HCT116 (cell line): ENCODE measurements at regions not wholly inside any gene's neighbourhood (a gene's known extent, or its start where the extent isn't known, plus 50 kb on each side); places are given as distances from the start of the nearest gene placed in this dataset.

ENCODE experiments used
- ATAC-seq: fragments of 200-7000 bp; cut with Tn5 transposase; 2 replicates; pipeline ENCODE4 v1.9.1; 2020; ENCODE audit warnings: mild to moderate bottlenecking, moderate library complexity
- BruUV-seq: library from RNA; stranded (reverse); fragments of 400-500 nt; replicated peaks from 2 replicates; lab custom pipeline; 2021; lab: Mats Ljungman, UMichigan
- CTCF ChIA-PET: fragments of 300-600 bp; sonication (Branson Sonifier 250); formaldehyde crosslinking; loops from one replicate; lab custom pipeline; 2021; ENCODE audit warnings: antibody characterized with exemption; lab: Charles Lee
- POLR2A ChIA-PET: fragments of 300-600, 350-600 bp; sonication (Branson Sonifier 250); formaldehyde crosslinking; loops from one replicate; lab custom pipeline; 2021; ENCODE audit warnings: antibody characterized with exemption; lab: Charles Lee
- RAD21 ChIA-PET, 2 experiments: fragments of 300-600 bp; sonication (Branson Sonifier 250); formaldehyde crosslinking; loops; one replicate each; lab custom pipeline; 2023; ENCODE audit warnings: low total read pairs in 2 of 2; ENCODE audit not compliant: uncharacterized antibody in 2 of 2, unreplicated experiment in 2 of 2, low non-redundant PET in 1 of 2; lab: Charles Lee
- DNase-seq: peaks from one replicate; pipeline ENCODE4 v3.0.0-alpha.2; 2010; ENCODE audit warnings: low read depth, low spot score
- H2AFZ ChIP-seq: fragments of 200-600 bp; shearing (Covaris generic), sonication (generic); 2 replicates; pipeline ENCODE4 v1.6.1; 2017; ENCODE audit warnings: low read depth, mixed run types, mixed read lengths, antibody characterized with exemption, low read length; ENCODE audit not compliant: poor library complexity, severe bottlenecking
- H3K27ac ChIP-seq: 2 replicates; pipeline ENCODE4 v1.5.1; 2012; ENCODE audit warnings: low read depth, low read length
- H3K27me3 ChIP-seq: fragments of 200-600 bp; sonication (generic); 2 replicates; pipeline ENCODE4 v1.6.1; 2016; ENCODE audit warnings: mixed run types, low read length, mixed read lengths; ENCODE audit not compliant: insufficient read depth
- H3K36me3 ChIP-seq, 2 experiments: fragments of 200-500 bp in 1 of 2; fragments of 200-600 bp in 1 of 2; sonication (Bioruptor generic) in 1 of 2; sonication (generic) in 1 of 2; 2 replicates each; pipeline versions ENCODE4 v1.5.1 to v1.6.1; 2014 to 2016; ENCODE audit warnings: low read length in 2 of 2, inconsistent platforms in 1 of 2, mixed read lengths in 1 of 2, mixed run types in 1 of 2; ENCODE audit not compliant: insufficient read depth in 2 of 2, control insufficient read depth in 1 of 2
- H3K4me1 ChIP-seq, 2 experiments: fragments of 200-600 bp in 1 of 2; sonication (generic) in 1 of 2; 2 replicates each; pipeline versions ENCODE4 v1.5.1 to v1.6.1; 2012 to 2017; ENCODE audit warnings: low read length in 2 of 2, inconsistent platforms in 1 of 2, mild to moderate bottlenecking in 1 of 2, mixed read lengths in 1 of 2, mixed run types in 1 of 2, moderate library complexity in 1 of 2; ENCODE audit not compliant: insufficient read depth in 2 of 2, control insufficient read depth in 1 of 2
- H3K4me2 ChIP-seq: fragments of 200-600 bp; sonication (generic); 2 replicates; pipeline ENCODE4 v1.6.1; 2017; ENCODE audit warnings: mixed run types, low read length, mixed read lengths
- H3K4me3 ChIP-seq, 2 experiments: fragments of 200-600 bp in 1 of 2; sonication (generic) in 1 of 2; replicated peaks in 1 of 2; 2 replicates each; pipeline ENCODE4 v1.5.1; 2011 to 2016; ENCODE audit warnings: low read length in 2 of 2, control low read depth in 1 of 2, low read depth in 1 of 2, mild to moderate bottlenecking in 1 of 2, mixed read lengths in 1 of 2, mixed run types in 1 of 2
- H3K79me2 ChIP-seq: fragments of 200-600 bp; sonication (generic); 2 replicates; pipeline ENCODE4 v1.6.1; 2017; ENCODE audit warnings: mild to moderate bottlenecking, mixed run types, low read length, moderate library complexity, mixed read lengths; ENCODE audit not compliant: insufficient read depth
- H3K9ac ChIP-seq: fragments of 200-600 bp; sonication (generic); 2 replicates; pipeline ENCODE4 v1.6.1; 2016; ENCODE audit warnings: low read length, mixed read lengths
- H3K9me2 ChIP-seq: fragments of 200-600 bp; sonication (generic), shearing (Covaris generic); 2 replicates; pipeline ENCODE4 v1.6.1; 2017; ENCODE audit warnings: mixed run types, mild to moderate bottlenecking, moderate library complexity; ENCODE audit not compliant: insufficient read depth
- H3K9me3 ChIP-seq, 2 experiments: fragments of 200-500 bp in 1 of 2; fragments of 200-600 bp in 1 of 2; sonication (Bioruptor generic) in 1 of 2; sonication (generic) in 1 of 2; 2 replicates each; pipeline ENCODE4 v1.6.1; 2014 to 2017; ENCODE audit warnings: low read length in 2 of 2, mixed read lengths in 2 of 2, inconsistent platforms in 1 of 2, low read depth in 1 of 2, mild to moderate bottlenecking in 1 of 2, mixed run types in 1 of 2, moderate library complexity in 1 of 2; ENCODE audit not compliant: control insufficient read depth in 1 of 2, insufficient read depth in 1 of 2
- H4K20me1 ChIP-seq: fragments of 200-600 bp; sonication (generic), shearing (Covaris generic); 2 replicates; pipeline ENCODE4 v1.6.1; 2017; ENCODE audit warnings: mixed run types, mild to moderate bottlenecking, moderate library complexity; ENCODE audit not compliant: insufficient read depth
- CBX3 ChIP-seq: IDR thresholded peaks from 2 replicates; pipeline ENCODE4 v1.6.1; 2012; ENCODE audit warnings: low read depth
- CEBPB ChIP-seq: IDR thresholded peaks from 2 replicates; pipeline ENCODE4 v1.6.1; 2012; ENCODE audit warnings: low read depth
- EGR1 ChIP-seq: IDR thresholded peaks from 2 replicates; pipeline ENCODE4 v1.6.1; 2012; ENCODE audit warnings: low read depth
- ELF1 ChIP-seq: IDR thresholded peaks from 2 replicates; pipeline ENCODE4 v1.6.1; 2012; ENCODE audit warnings: low read depth, borderline replicate concordance
- EZH2phosphoT487 ChIP-seq: fragments of 200-600 bp; IDR thresholded peaks from 2 replicates; pipeline ENCODE4 v1.6.1; 2018; ENCODE audit warnings: antibody characterized with exemption, borderline replicate concordance
- FOSL1 ChIP-seq: IDR thresholded peaks from 2 replicates; pipeline ENCODE4 v1.6.1; 2012; ENCODE audit warnings: low read depth
- JUND ChIP-seq: IDR thresholded peaks from 2 replicates; pipeline ENCODE4 v1.6.1; 2012
- POLR2A ChIP-seq: IDR thresholded peaks from 2 replicates; pipeline ENCODE4 v1.7.0; 2011; ENCODE audit warnings: borderline replicate concordance; ENCODE audit not compliant: insufficient read depth, insufficient read length; ENCODE audit errors: extremely low read depth
- POLR2AphosphoS5 ChIP-seq: IDR thresholded peaks from 2 replicates; pipeline ENCODE4 v1.6.1; 2011; ENCODE audit warnings: mild to moderate bottlenecking, low read depth, low read length, moderate library complexity
- RAD21 ChIP-seq: IDR thresholded peaks from 2 replicates; pipeline ENCODE4 v1.6.1; 2012; ENCODE audit warnings: low read depth, mild to moderate bottlenecking
- SIN3A ChIP-seq: IDR thresholded peaks from 2 replicates; pipeline ENCODE4 v1.6.1; 2012; ENCODE audit warnings: low read depth
- SRF ChIP-seq: IDR thresholded peaks from 2 replicates; pipeline ENCODE4 v1.6.1; 2012; ENCODE audit warnings: low read depth
- TCF7L2 ChIP-seq: IDR thresholded peaks from 2 replicates; pipeline ENCODE4 v1.7.0; 2011; ENCODE audit warnings: borderline replicate concordance, inconsistent platforms; ENCODE audit not compliant: insufficient read depth, insufficient read length; ENCODE audit errors: extremely low read depth
- YY1 ChIP-seq: IDR thresholded peaks from 2 replicates; pipeline ENCODE4 v1.6.1; 2011; ENCODE audit warnings: low read length, low read depth, moderate library complexity, mild to moderate bottlenecking; ENCODE audit not compliant: insufficient replicate concordance; ENCODE audit errors: extremely low read depth
- ZNF274 ChIP-seq: fragments of 200-500 bp; sonication (Bioruptor generic); IDR thresholded peaks from 2 replicates; pipeline ENCODE4 v1.6.1; 2014; ENCODE audit warnings: mild to moderate bottlenecking, low read depth, low read length, inconsistent platforms
- intact Hi-C: fragments of 100-400 bp; cut with micrococcal nuclease; formaldehyde crosslinking; loops from 2 replicates; pipeline ENCODE4 v1.10.0; 2022
- TF ChIP-seq, protein P1 (sequence below): IDR thresholded peaks from 2 replicates; pipeline ENCODE4 v1.6.1; 2012
- TF ChIP-seq, protein P2 (sequence below), 3 experiments: fragments of 200-600 bp in 1 of 3; sonication (generic) in 1 of 3; IDR thresholded peaks in 2 of 3; conservative IDR thresholded peaks in 1 of 3; 2 replicates each; pipeline ENCODE4 v1.5.1; 2012 to 2017; ENCODE audit warnings: low read depth in 2 of 3, low read length in 2 of 3, antibody characterized with exemption in 1 of 3, borderline replicate concordance in 1 of 3, control low read depth in 1 of 3, mild to moderate bottlenecking in 1 of 3, mixed read lengths in 1 of 3, mixed run types in 1 of 3, moderate library complexity in 1 of 3; ENCODE audit not compliant: insufficient read depth in 1 of 3
- TF ChIP-seq, protein P3 (sequence below): IDR thresholded peaks from 2 replicates; pipeline ENCODE4 v1.6.1; 2012; ENCODE audit warnings: low read depth
- TF ChIP-seq, protein P4 (sequence below): IDR thresholded peaks from 2 replicates; pipeline ENCODE4 v1.6.1; 2011; ENCODE audit warnings: mild to moderate bottlenecking, low read length, moderate library complexity; ENCODE audit not compliant: insufficient replicate concordance; ENCODE audit errors: extremely low read depth
- TF ChIP-seq, protein P5 (sequence below): IDR thresholded peaks from 2 replicates; pipeline ENCODE4 v1.6.1; 2012

DNA sequence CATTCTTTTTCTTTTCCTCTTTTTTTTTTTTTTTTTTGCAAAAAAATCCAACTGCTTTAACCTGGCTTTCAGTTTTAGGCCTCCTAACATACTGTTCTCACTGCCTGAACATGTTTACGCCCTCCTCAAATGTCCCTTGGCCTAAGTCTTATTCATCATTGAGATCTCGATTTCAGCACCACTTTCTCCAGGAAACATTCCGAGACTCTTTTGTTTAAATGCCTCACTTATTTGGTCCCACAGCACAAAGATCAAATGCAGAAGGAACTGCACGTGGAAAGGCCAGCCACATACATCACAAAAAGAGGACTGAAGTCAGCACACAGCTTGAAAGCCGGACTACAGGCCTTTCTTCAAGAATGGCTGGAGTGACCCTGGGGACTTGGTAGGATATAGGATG lies 79.2 kb upstream of the POMP start:
- Histone ChIP-seq H3K9me2 (no peaks in the 10 kb centered on the region), H3K4me3 (no peak overlapping the region), H4K20me1 (no peaks in the 10 kb centered on the region), H2AFZ (no peak overlapping the region), H3K27ac (no peak overlapping the region), H3K4me1 (peaks cover 4 to 8% of the 10 kb centered on the region in 2 experiments), H3K36me3 (no peaks in the 10 kb centered on the region), H3K4me2 (no peak overlapping the region), H3K27me3 (no peaks in the 10 kb centered on the region), H3K9me3 (no peaks in the 10 kb centered on the region), H3K79me2 (no peaks in the 10 kb centered on the region), H3K9ac (no peak overlapping the region)
- ChIA-PET CTCF (no interaction called here), POLR2A (no interaction called here), RAD21 (no interaction called here)
- no TSS peak for BruUV-seq
- ATAC-seq (no peak), DNase-seq (no peak)
- TF ChIP-seq CEBPB (no peak), ZNF274 (no peak), JUND (no peak), ELF1 (no peak), POLR2A (no peak), POLR2AphosphoS5 (no peak), EGR1 (no peak), CBX3 (no peak), FOSL1 (no peak), TCF7L2 (no peak), EZH2phosphoT487 (no peak), RAD21 (no peak), YY1 (no peak), SIN3A (no peak), SRF (no peak)
- TF ChIP-seq, protein P1, sequence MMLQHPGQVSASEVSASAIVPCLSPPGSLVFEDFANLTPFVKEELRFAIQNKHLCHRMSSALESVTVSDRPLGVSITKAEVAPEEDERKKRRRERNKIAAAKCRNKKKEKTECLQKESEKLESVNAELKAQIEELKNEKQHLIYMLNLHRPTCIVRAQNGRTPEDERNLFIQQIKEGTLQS, result no peak
- TF ChIP-seq, protein P2, sequence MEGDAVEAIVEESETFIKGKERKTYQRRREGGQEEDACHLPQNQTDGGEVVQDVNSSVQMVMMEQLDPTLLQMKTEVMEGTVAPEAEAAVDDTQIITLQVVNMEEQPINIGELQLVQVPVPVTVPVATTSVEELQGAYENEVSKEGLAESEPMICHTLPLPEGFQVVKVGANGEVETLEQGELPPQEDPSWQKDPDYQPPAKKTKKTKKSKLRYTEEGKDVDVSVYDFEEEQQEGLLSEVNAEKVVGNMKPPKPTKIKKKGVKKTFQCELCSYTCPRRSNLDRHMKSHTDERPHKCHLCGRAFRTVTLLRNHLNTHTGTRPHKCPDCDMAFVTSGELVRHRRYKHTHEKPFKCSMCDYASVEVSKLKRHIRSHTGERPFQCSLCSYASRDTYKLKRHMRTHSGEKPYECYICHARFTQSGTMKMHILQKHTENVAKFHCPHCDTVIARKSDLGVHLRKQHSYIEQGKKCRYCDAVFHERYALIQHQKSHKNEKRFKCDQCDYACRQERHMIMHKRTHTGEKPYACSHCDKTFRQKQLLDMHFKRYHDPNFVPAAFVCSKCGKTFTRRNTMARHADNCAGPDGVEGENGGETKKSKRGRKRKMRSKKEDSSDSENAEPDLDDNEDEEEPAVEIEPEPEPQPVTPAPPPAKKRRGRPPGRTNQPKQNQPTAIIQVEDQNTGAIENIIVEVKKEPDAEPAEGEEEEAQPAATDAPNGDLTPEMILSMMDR (IDR thresholded peaks at IDR 0.05 in 2 of 3, conservative IDR thresholded peaks at IDR 0.05 in 1 of 3; ENCODE audit: borderline replicate concordance in 1 of 3, insufficient read depth in 1 of 3, low read depth in 2 of 3, low read length in 2 of 3), result no peak
- TF ChIP-seq, protein P3, sequence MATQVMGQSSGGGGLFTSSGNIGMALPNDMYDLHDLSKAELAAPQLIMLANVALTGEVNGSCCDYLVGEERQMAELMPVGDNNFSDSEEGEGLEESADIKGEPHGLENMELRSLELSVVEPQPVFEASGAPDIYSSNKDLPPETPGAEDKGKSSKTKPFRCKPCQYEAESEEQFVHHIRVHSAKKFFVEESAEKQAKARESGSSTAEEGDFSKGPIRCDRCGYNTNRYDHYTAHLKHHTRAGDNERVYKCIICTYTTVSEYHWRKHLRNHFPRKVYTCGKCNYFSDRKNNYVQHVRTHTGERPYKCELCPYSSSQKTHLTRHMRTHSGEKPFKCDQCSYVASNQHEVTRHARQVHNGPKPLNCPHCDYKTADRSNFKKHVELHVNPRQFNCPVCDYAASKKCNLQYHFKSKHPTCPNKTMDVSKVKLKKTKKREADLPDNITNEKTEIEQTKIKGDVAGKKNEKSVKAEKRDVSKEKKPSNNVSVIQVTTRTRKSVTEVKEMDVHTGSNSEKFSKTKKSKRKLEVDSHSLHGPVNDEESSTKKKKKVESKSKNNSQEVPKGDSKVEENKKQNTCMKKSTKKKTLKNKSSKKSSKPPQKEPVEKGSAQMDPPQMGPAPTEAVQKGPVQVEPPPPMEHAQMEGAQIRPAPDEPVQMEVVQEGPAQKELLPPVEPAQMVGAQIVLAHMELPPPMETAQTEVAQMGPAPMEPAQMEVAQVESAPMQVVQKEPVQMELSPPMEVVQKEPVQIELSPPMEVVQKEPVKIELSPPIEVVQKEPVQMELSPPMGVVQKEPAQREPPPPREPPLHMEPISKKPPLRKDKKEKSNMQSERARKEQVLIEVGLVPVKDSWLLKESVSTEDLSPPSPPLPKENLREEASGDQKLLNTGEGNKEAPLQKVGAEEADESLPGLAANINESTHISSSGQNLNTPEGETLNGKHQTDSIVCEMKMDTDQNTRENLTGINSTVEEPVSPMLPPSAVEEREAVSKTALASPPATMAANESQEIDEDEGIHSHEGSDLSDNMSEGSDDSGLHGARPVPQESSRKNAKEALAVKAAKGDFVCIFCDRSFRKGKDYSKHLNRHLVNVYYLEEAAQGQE, result no peak
- TF ChIP-seq, protein P4, sequence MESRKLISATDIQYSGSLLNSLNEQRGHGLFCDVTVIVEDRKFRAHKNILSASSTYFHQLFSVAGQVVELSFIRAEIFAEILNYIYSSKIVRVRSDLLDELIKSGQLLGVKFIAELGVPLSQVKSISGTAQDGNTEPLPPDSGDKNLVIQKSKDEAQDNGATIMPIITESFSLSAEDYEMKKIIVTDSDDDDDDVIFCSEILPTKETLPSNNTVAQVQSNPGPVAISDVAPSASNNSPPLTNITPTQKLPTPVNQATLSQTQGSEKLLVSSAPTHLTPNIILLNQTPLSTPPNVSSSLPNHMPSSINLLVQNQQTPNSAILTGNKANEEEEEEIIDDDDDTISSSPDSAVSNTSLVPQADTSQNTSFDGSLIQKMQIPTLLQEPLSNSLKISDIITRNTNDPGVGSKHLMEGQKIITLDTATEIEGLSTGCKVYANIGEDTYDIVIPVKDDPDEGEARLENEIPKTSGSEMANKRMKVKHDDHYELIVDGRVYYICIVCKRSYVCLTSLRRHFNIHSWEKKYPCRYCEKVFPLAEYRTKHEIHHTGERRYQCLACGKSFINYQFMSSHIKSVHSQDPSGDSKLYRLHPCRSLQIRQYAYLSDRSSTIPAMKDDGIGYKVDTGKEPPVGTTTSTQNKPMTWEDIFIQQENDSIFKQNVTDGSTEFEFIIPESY, result no peak
- TF ChIP-seq, protein P5, sequence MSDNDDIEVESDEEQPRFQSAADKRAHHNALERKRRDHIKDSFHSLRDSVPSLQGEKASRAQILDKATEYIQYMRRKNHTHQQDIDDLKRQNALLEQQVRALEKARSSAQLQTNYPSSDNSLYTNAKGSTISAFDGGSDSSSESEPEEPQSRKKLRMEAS, result no peak
- intact Hi-C loops, result no loop called here
